Neural cell (in vitro differentiated cells): ENCODE measurements at regions not wholly inside any gene's neighbourhood (a gene's known extent, or its start where the extent isn't known, plus 50 kb on each side); places are given as distances from the start of the nearest gene placed in this dataset.

Experiments
- H2AFZ ChIP-seq: fragments of 200-600, 300-800 bp; sonication (generic), shearing (Covaris generic); 2 replicates; pipeline ENCODE4 v1.6.0; 2014; ENCODE audit warnings: low read depth, mild to moderate bottlenecking, antibody characterized with exemption, low read length, moderate library complexity
- H3F3A ChIP-seq: fragments of 200-600 bp; shearing (Covaris generic); 2 replicates; pipeline ENCODE4 v1.6.1; 2016; ENCODE audit warnings: mild to moderate bottlenecking, moderate library complexity, mixed read lengths, antibody characterized with exemption, low read length; ENCODE audit not compliant: insufficient read depth, poor library complexity, severe bottlenecking
- H3K27ac ChIP-seq: fragments of 200-600, 300-800 bp; sonication (generic), shearing (Covaris generic); 2 replicates; pipeline ENCODE4 v1.5.1; 2014; ENCODE audit warnings: mild to moderate bottlenecking, low read length, moderate library complexity
- H3K27me3 ChIP-seq: fragments of 300-800, 200-600 bp; sonication (generic), shearing (Covaris generic); 2 replicates; pipeline ENCODE4 v1.6.0; 2014; ENCODE audit warnings: mild to moderate bottlenecking, low read depth, low read length, moderate library complexity; ENCODE audit not compliant: insufficient read depth
- H3K36me3 ChIP-seq: fragments of 300-800, 200-600 bp; sonication (generic), shearing (Covaris generic); 2 replicates; pipeline ENCODE4 v1.5.1; 2014; ENCODE audit warnings: mild to moderate bottlenecking, antibody characterized with exemption, low read length, moderate library complexity; ENCODE audit not compliant: insufficient read depth
- H3K4me2 ChIP-seq: fragments of 300-800, 200-600 bp; sonication (generic), shearing (Covaris generic); 2 replicates; pipeline ENCODE4 v1.6.0; 2014; ENCODE audit warnings: mild to moderate bottlenecking, low read length
- H3K4me3 ChIP-seq: fragments of 300-800, 200-600 bp; sonication (generic), shearing (Covaris generic); 2 replicates; pipeline ENCODE4 v1.5.1; 2014; ENCODE audit warnings: mild to moderate bottlenecking, low read length, moderate library complexity
- H3K79me2 ChIP-seq: fragments of 200-600 bp; shearing (Covaris generic); replicated peaks from 2 replicates; pipeline ENCODE4 v1.6.0; 2014; ENCODE audit warnings: mild to moderate bottlenecking, low read length, moderate library complexity; ENCODE audit not compliant: insufficient read depth
- H3K9ac ChIP-seq: fragments of 300-800, 200-600 bp; sonication (generic), shearing (Covaris generic); 2 replicates; pipeline ENCODE4 v1.6.1; 2016; ENCODE audit warnings: mild to moderate bottlenecking, low read length, mixed read lengths
- H3K9me2 ChIP-seq: fragments of 200-600 bp; shearing (Covaris generic); 2 replicates; pipeline ENCODE4 v1.6.1; 2016; ENCODE audit warnings: mild to moderate bottlenecking, low read length, mixed read lengths; ENCODE audit not compliant: insufficient read depth
- H3K9me3 ChIP-seq: fragments of 200-600, 300-800 bp; sonication (generic), shearing (Covaris generic); 2 replicates; pipeline ENCODE4 v1.6.1; 2016; ENCODE audit warnings: mild to moderate bottlenecking, mixed run types, low read length, moderate library complexity, mixed read lengths
- H4K20me1 ChIP-seq: fragments of 200-600 bp; shearing (Covaris generic); 2 replicates; pipeline ENCODE4 v1.6.1; 2016; ENCODE audit warnings: mild to moderate bottlenecking, mixed run types; ENCODE audit not compliant: insufficient read depth
- CTCF ChIP-seq: fragments of 450-650 bp; IDR thresholded peaks from 2 replicates; pipeline ENCODE4 v1.5.1; 2014; ENCODE audit warnings: antibody characterized with exemption, mild to moderate bottlenecking, moderate library complexity; ENCODE audit not compliant: poor library complexity, severe bottlenecking
- EP300 ChIP-seq: fragments of 450-650 bp; conservative IDR thresholded peaks from 2 replicates; pipeline ENCODE4 v1.6.1; 2014; ENCODE audit warnings: antibody characterized with exemption, mild to moderate bottlenecking, moderate library complexity; ENCODE audit not compliant: poor library complexity, severe bottlenecking
- EZH2 ChIP-seq: fragments of 200-600, 300-800 bp; shearing (Covaris generic), sonication (generic); IDR thresholded peaks from 2 replicates; pipeline ENCODE4 v1.6.1; 2014; ENCODE audit warnings: antibody characterized with exemption, low read length, borderline replicate concordance, mild to moderate bottlenecking; ENCODE audit not compliant: insufficient read depth, poor library complexity, severe bottlenecking
- MXI1 ChIP-seq: fragments of 450-650 bp; conservative IDR thresholded peaks from 2 replicates; pipeline ENCODE4 v1.6.1; 2014; ENCODE audit warnings: antibody characterized with exemption, mild to moderate bottlenecking; ENCODE audit not compliant: poor library complexity, severe bottlenecking
- POLR2AphosphoS5 ChIP-seq: IDR thresholded peaks from 2 replicates; pipeline ENCODE4 v1.6.1; 2012
- RAD21 ChIP-seq: fragments of 450-650 bp; conservative IDR thresholded peaks from 2 replicates; pipeline ENCODE4 v1.6.1; 2014; ENCODE audit warnings: antibody characterized with exemption, mild to moderate bottlenecking, moderate library complexity
- REST ChIP-seq: IDR thresholded peaks from 2 replicates; pipeline ENCODE4 v1.6.1; 2012; ENCODE audit warnings: borderline replicate concordance
- SMC3 ChIP-seq: fragments of 450-650 bp; conservative IDR thresholded peaks from 2 replicates; pipeline ENCODE4 v1.6.1; 2014; ENCODE audit warnings: antibody characterized with exemption, mild to moderate bottlenecking, moderate library complexity; ENCODE audit not compliant: poor library complexity
- TAF1 ChIP-seq: IDR thresholded peaks from 2 replicates; pipeline ENCODE4 v1.6.1; 2012; ENCODE audit warnings: low read depth

- Histone ChIP-seq H3K4me2 (no peak overlapping the region), H3K79me2 (no peaks in the 10 kb centered on the region), H3K9me2 (no peaks in the 10 kb centered on the region), H4K20me1 (no peaks in the 10 kb centered on the region), H3K36me3 (no peaks in the 10 kb centered on the region), H3K9me3 (no peaks in the 10 kb centered on the region), H3K27ac (no peak overlapping the region), H3F3A (no peaks in the 10 kb centered on the region), H3K4me3 (no peak overlapping the region), H3K9ac (no peak overlapping the region), H2AFZ (no peak overlapping the region), H3K27me3 (no peaks in the 10 kb centered on the region)
- no peak for TF ChIP-seq EZH2
- TF ChIP-seq RAD21: no peak
- TF ChIP-seq REST: no peak
- TF ChIP-seq SMC3: no peak
- no peak for TF ChIP-seq CTCF
- TF ChIP-seq MXI1: no peak
- TF ChIP-seq EP300: no peak
- no peak for TF ChIP-seq POLR2AphosphoS5
- no peak for TF ChIP-seq TAF1
Observed at GRCh38 chr21:38203229-38203628, 53.6 kb upstream of the KCNJ15 start.

- TF ChIP-seq REST: no peak
- no peak for TF ChIP-seq POLR2AphosphoS5
- no peak for TF ChIP-seq TAF1
- no peak for TF ChIP-seq SMC3
- TF ChIP-seq MXI1: no peak
- no peak for TF ChIP-seq CTCF
- no peak for TF ChIP-seq EP300
- no peak for TF ChIP-seq EZH2
- no peak for TF ChIP-seq RAD21
- Histone ChIP-seq H3K4me3 (no peak overlapping the region), H3K9me2 (no peaks in the 10 kb centered on the region), H3K27ac (no peak overlapping the region), H3K36me3 (no peaks in the 10 kb centered on the region), H3K27me3 (no peaks in the 10 kb centered on the region), H3K9me3 (no peaks in the 10 kb centered on the region), H3F3A (no peaks in the 10 kb centered on the region), H3K79me2 (no peaks in the 10 kb centered on the region), H3K9ac (no peak overlapping the region), H3K4me2 (no peak overlapping the region), H2AFZ (no peak overlapping the region), H4K20me1 (no peaks in the 10 kb centered on the region)
Observed at GRCh38 chr21:38205940-38206339, 50.9 kb upstream of the KCNJ15 start.
